Amniotic epithelial cell (primary cell): ENCODE measurements at regions not wholly inside any gene's neighbourhood (a gene's known extent, or its start where the extent isn't known, plus 50 kb on each side); places are given as distances from the start of the nearest gene placed in this dataset.

Experiments used
- DNase-seq: peaks from one replicate; pipeline ENCODE4 v3.0.0-alpha.2; 2010; ENCODE audit warnings: low read depth

- no peak for DNase-seq
These were observed 198.4 kb downstream of the CMPK2 start for GRCh38 chr2:6667326-6667725.

DNA sequence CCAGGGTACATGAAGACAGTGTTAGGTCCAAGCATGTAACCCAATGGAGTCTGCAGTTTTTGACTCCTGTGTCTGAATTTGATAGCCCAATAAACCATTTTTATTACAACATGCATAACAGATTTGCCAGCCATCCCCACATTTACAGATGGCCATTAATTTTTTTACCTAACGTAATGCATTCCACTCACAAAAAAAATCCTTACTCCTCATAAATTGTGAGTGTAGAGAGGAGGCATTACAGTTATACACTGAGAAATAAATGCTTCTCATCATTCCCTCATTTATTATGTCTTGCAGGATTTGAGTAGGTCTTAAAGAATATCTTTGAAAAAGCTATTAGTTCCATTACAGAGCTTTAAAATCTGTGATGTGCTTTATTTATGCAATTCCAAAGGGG lies 193.8 kb downstream of the CMPK2 start:
- DNase-seq, result no peak

DNA sequence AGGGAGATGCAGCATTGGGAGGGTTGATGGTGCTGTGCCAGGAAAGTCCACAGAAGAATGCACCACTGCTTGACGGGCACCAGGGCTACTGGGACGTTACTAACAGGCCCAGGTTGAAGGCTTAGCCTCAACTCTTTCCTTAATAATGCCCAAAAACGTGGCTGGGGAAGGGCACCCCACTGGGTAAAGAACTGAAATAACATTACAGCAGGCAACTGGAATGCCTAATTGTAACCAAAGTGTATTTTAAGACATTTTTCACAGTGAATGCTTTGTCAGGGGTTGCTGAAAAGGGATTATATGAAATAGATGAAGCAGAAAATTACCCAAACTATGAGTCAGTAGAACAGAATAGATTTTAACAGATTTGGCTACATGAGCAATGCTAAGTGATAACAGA lies 191.3 kb downstream of the CMPK2 start:
- DNase-seq, result no peak

DNA sequence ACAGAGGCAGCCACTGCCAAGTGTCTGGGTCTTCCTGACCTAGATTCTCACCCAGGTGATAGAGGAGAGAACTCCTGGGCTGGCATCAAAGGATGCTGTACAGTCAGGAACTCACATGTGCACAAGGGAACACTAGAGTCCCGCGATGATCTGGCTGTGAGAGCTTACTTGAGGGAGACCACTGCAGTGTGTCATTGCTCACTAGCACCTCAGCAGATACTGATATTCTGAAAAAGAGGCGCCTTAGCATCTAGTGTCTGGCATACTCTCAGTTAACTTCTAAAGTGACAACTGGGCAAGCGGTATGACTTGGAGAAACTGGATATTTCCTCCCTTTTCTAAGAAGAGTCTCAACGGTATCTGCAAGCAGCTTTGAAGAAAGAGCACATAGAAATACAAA lies 189.9 kb downstream of the CMPK2 start:
- no peak for DNase-seq

- no peak for DNase-seq
These were observed 189.5 kb downstream of the CMPK2 start for GRCh38 chr2:6676241-6676640.

GRCh38 chr2:6676776-6677175 lies 188.9 kb downstream of the CMPK2 start:
- DNase-seq, result no peak

DNA sequence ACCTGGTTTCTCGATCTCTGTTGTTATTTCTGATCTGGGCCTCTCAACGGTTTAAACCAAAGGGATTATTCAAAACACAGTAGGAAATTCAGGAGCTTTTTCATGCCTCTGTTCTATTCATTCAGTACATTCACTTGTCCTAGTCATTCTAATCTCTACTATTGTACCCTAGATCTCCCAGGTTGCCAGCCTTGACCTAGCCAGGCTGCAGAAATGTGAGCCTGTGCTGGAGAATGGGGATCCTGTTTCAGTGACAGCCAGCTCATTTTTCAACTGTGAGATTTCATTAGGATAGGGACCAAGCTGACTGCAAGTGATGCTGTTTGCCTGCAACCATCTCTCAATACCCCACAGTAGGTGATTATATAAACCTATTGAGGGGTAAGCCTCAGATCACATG lies 186.2 kb downstream of the CMPK2 start:
- no peak for DNase-seq

DNA sequence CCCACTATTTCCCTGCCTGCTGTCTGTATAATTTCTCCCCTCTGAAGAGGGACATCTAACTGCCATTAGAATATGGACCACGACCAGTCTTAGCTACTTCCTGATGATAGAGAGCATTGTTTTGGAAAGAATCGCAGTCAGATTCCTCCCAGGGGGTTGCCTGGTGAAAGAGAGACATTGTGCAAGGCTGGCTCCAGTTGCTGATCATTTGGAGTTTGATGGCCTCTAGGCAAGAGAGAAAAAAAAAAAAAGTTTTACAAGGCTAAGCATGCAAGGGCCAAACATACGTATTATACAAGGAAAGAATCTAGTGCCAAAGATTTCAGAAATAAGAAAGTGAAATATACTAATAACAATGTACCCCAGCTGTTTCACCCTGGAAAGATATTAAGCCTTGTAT lies 182.2 kb downstream of the CMPK2 start:
- no peak for DNase-seq

GRCh38 chr2:6685447-6685846 lies 180.3 kb downstream of the CMPK2 start:
- no peak for DNase-seq

- no peak for DNase-seq
These were observed 173.7 kb downstream of the CMPK2 start for GRCh38 chr2:6692056-6692455.

- no peak for DNase-seq
These were observed 172.9 kb downstream of the CMPK2 start for GRCh38 chr2:6692819-6693218.

DNA sequence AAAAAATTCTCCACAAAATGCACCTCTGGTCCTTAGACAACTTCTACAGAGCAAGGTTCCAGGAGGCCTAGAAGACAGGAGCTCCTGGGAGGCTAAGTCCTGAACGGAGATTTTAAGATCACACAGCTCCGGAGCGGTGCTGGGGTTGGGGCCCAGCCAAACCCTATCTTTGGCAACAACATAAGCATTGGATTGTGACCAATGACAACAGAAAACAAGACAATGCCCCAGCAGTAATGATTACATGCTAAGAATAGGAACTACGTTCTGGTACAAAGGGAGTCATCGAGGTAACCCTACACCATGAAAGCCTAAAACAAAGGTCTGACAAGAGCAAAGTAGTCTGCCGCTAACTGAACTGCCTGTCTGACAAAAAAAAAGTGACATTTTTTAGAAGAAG lies 171.2 kb downstream of the CMPK2 start:
- DNase-seq, result no peak

DNA sequence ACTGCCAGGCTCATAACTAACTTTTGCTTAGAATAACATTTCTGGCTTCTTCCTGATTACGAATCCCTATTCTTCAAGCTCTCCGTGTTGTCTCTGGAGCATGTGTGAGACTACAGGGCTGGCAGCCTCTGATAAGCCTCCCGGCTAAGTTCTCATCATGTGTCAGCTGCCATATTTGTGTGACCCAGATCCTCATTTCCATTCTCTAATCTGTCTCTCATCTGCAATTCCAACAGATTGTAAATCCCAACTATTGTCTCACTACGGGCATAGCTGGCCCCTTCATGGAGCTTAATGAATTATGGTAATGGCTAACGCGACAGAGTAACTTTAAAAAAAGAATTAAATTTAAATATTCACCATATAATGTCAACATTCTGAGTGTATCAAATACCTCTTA lies 165.4 kb downstream of the CMPK2 start:
- no peak for DNase-seq

DNA sequence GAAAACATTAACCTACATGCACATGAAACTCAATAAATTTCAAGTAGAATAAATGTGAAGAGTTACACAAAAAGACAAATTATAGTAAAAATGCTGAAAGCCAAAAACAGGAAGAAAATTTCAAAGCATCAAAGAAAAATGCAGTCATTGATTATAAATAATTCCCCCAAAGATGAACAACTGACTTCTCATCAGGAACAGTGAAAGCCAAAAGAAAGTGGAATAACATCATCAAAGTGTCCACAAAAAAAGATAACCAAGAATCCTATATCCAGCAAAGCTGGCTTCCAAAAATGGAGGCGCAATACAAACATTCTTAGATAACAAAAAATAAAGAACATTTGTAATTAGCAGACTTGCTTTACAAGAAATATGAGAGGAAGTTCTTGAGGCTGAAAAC lies 161.6 kb downstream of the CMPK2 start:
- DNase-seq, result no peak

- no peak for DNase-seq
These were observed 144.3 kb downstream of the CMPK2 start for GRCh38 chr2:6721395-6721794.

GRCh38 chr2:6722574-6722973 lies 143.1 kb downstream of the CMPK2 start:
- no peak for DNase-seq

DNA sequence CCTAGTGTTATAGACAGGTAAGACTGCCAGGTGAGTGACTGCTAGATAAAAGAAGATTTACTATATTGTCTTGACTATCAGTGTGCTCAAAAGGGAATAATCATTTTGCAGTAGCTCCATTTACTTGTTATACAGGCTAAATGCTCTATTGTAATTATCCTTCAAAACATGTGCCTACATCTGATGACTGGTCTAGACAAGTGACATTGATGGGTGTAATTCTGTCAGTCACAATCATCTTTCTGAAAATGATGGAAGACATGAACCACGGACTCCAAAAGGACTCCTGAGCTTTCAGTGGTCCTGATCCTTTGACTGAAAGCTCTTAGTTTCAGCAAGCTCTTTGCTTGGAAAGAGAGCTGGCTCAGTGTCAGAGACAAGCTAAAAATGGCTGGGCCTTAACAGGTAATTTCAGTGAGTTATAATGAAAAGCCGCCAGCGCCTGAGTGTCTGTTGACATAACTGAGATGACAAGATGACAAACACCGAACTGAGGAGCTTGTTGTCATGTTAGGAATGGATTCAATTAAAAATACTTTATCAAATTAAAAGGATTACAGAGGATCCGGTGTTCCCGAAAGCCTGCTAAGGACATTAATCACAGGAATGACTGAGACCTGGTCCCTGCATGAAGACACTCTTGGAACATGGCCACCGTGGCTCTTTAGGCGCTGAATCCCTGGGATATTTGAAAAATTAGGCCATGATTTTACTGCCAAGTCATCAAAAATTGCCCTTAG lies 141.7 kb downstream of the CMPK2 start:
- no peak for DNase-seq

DNA sequence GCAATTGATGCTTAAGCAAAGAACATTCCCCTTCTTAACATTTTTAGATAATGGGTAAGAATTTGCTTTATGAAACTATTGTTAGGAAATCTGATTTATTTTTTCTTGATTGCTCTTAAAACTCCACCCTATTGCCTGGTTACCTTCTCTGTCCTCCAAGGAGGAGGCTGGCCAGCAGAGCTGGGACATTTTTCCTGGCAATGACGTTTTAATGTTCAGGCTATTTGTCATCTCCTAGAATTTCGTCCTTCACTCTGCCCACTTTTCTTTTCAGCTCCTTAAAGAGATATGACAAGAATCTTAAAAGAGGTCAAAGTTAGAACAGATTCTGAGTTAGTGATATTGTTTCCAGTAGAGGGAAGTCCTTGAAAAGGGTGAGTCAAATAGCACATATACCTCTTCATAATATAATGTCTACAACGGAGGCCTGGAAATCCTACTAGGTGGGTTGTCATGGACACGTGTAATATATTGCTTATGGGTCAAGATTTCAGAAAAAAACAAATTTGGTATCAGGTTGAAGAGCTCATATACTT lies 141.0 kb downstream of the CMPK2 start:
- no peak for DNase-seq

- no peak for DNase-seq
These were observed 137.6 kb downstream of the CMPK2 start for GRCh38 chr2:6728156-6728555.

DNA sequence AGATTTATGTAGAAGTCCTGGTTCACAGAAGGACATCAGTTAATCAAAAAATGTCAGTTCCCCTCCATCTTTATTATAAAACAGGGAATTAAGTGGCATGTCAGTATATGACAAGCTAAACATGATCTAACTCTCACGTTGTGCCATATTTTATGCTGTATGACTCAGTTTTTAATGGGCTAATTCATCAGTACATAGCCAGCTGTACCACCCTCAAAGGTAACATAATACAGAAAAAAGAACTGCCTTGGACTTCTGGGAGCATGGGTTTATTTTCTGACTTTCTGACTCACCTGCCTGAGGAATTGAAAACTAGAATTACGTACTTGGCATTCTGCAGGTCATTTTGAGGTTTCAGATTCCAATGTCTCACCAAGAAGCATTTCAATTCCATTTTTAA lies 135.7 kb downstream of the CMPK2 start:
- DNase-seq, result no peak

GRCh38 chr2:6730649-6731532 lies 134.8 kb downstream of the CMPK2 start:
- no peak for DNase-seq

DNA sequence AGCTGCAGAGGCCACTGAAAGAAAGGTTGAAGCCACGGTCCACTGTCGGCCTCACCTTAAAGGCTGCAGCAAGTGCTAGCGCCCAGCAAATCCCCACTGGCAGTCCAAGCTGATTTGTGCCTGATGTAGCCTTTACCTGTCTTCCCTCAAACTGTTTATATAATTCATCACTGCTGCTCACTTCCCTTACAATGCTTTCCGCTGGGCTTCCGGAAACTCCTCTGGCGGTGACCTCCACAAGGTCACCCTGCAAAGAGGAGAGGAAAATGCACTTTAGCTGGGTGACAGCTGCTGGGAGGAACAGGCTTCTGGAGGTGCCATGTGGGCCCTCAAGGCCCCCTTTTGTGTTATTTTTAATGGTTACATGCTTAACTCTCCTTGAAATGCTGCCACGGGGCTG lies 126.2 kb downstream of the CMPK2 start:
- DNase-seq, result no peak

DNA sequence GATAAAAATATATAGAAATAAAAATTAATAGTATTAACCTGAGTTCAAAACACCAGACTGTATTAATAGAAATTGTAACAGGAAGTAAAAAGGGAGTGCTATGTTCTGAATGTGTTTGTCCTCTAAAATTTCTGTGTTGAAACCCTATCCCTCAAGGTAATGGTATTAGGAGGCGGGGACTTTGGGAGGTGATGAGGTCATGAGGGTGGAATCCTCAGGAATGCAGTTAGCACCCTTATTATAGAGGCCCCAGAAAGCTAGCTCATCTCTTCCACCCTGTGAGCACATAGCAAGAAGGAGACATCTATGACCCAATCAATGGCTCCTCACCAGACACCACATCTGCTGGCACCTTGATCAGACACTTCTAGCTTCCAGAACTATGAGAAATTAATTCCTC lies 124.5 kb downstream of the CMPK2 start:
- DNase-seq, result no peak
